Lung microvascular endothelial cell (primary cell): ENCODE measurements at regions not wholly inside any gene's neighbourhood (a gene's known extent, or its start where the extent isn't known, plus 50 kb on each side); places are given as distances from the start of the nearest gene placed in this dataset.

Source experiments
- DNase-seq, 2 donors: peaks; one replicate each; pipeline versions ENCODE4 v3.0.0 to v3.0.0-alpha.2; 2010; ENCODE audit warnings: low read depth in 2 of 2

- DNase-seq, result no peak
These were observed 102.4 kb downstream of the ENGASE start for GRCh38 chr17:79176792-79177601.

GRCh38 chr17:79174905-79175856, 100.6 kb downstream of the ENGASE start:
- DNase-seq, result no peak

GRCh38 chr17:79174193-79174765, 99.7 kb downstream of the ENGASE start:
- DNase-seq, result no peak

GRCh38 chr17:79171188-79171587, 96.6 kb downstream of the ENGASE start:
- DNase-seq, result no peak

- no peak for DNase-seq
These were observed 95.2 kb downstream of the ENGASE start for GRCh38 chr17:79169861-79170260.

GRCh38 chr17:79169366-79169765, 94.7 kb downstream of the ENGASE start:
- no peak for DNase-seq

- no peak for DNase-seq
These were observed 93.9 kb downstream of the ENGASE start for GRCh38 chr17:79168486-79169055.

GRCh38 chr17:79167486-79167885, 92.9 kb downstream of the ENGASE start:
- no peak for DNase-seq

GRCh38 chr17:79165756-79166473, 91.3 kb downstream of the ENGASE start:
- no peak for DNase-seq

GRCh38 chr17:79164913-79165695, 90.5 kb downstream of the ENGASE start:
- no peak for DNase-seq

GRCh38 chr17:79164408-79164807, 89.8 kb downstream of the ENGASE start:
- DNase-seq, result no peak

- DNase-seq, result no peak
These were observed 88.4 kb downstream of the ENGASE start for GRCh38 chr17:79163071-79163470.

- DNase-seq, result no peak
These were observed 87.7 kb downstream of the ENGASE start for GRCh38 chr17:79162012-79162963.

GRCh38 chr17:79160980-79161636, 86.5 kb downstream of the ENGASE start:
- peak; percentile 64 to 72 for DNase-seq

- no peak for DNase-seq
These were observed 85.3 kb downstream of the ENGASE start for GRCh38 chr17:79159926-79160325.

- DNase-seq, result no peak
These were observed 84.8 kb downstream of the ENGASE start for GRCh38 chr17:79159471-79159870.

GRCh38 chr17:79156463-79157095, 82.0 kb downstream of the ENGASE start:
- DNase-seq, result no peak

- no peak for DNase-seq
These were observed 81.1 kb downstream of the ENGASE start for GRCh38 chr17:79155701-79156100.
